Astrocyte (in vitro differentiated cells and primary cell): ENCODE measurements at regions not wholly inside any gene's neighbourhood (a gene's known extent, or its start where the extent isn't known, plus 50 kb on each side); places are given as distances from the start of the nearest gene placed in this dataset.

ENCODE experiments used
- DNase-seq: peaks from one replicate; pipeline ENCODE4 v3.0.0-alpha.2; 2010; ENCODE audit warnings: low read depth
- FAIRE-seq: peaks from 2 replicates; lab custom pipeline; 2011; peaks lifted over from hg19 to GRCh38; lab: Jason Lieb, UNC
- H2AFZ ChIP-seq: 2 replicates; pipeline ENCODE4 v1.6.0; 2012; ENCODE audit warnings: low read depth, low read length, inconsistent platforms
- H3K27ac ChIP-seq: 2 replicates; pipeline ENCODE4 v1.5.1; 2011; ENCODE audit warnings: low read depth, low read length, inconsistent platforms
- H3K27me3 ChIP-seq: 2 replicates; pipeline ENCODE4 v1.6.0; 2011; ENCODE audit warnings: low read length, inconsistent platforms; ENCODE audit not compliant: insufficient read depth
- H3K36me3 ChIP-seq: 2 replicates; pipeline ENCODE4 v1.5.1; 2011; ENCODE audit warnings: low read length, inconsistent platforms; ENCODE audit not compliant: insufficient read depth
- H3K4me1 ChIP-seq: 2 replicates; pipeline ENCODE4 v1.5.1; 2011; ENCODE audit warnings: low read length, inconsistent platforms; ENCODE audit not compliant: insufficient read depth
- H3K4me2 ChIP-seq: 2 replicates; pipeline ENCODE4 v1.6.0; 2012; ENCODE audit warnings: low read length, inconsistent platforms
- H3K4me3 ChIP-seq: 2 replicates; pipeline ENCODE4 v1.5.1; 2011; ENCODE audit warnings: low read depth, mild to moderate bottlenecking, low read length, inconsistent platforms; ENCODE audit not compliant: insufficient read depth
- H3K79me2 ChIP-seq: 2 replicates; pipeline ENCODE4 v1.6.0; 2012; ENCODE audit warnings: mild to moderate bottlenecking, low read length, inconsistent platforms; ENCODE audit not compliant: insufficient read depth
- H3K9ac ChIP-seq: 2 replicates; pipeline ENCODE4 v1.6.0; 2012; ENCODE audit warnings: mild to moderate bottlenecking, low read length, inconsistent platforms
- H3K9me3 ChIP-seq: 2 replicates; pipeline ENCODE4 v1.5.1; 2012; ENCODE audit warnings: low read depth, mild to moderate bottlenecking, low read length, inconsistent platforms; ENCODE audit not compliant: insufficient read depth
- H4K20me1 ChIP-seq: 2 replicates; pipeline ENCODE4 v1.6.0; 2012; ENCODE audit warnings: low read length, inconsistent platforms; ENCODE audit not compliant: insufficient read depth
- H3K27ac Mint-ChIP-seq: one replicate; pipeline ENCODE4 v1.8.0; 2021; ENCODE audit warnings: mild to moderate bottlenecking, mixed read lengths; ENCODE audit not compliant: unreplicated experiment
- H3K27me3 Mint-ChIP-seq: one replicate; pipeline ENCODE4 v1.8.0; 2021; ENCODE audit warnings: low read depth, mixed read lengths; ENCODE audit not compliant: unreplicated experiment
- H3K36me3 Mint-ChIP-seq: one replicate; pipeline ENCODE4 v1.8.0; 2021; ENCODE audit warnings: low read depth, mixed read lengths; ENCODE audit not compliant: unreplicated experiment
- H3K4me1 Mint-ChIP-seq: one replicate; pipeline ENCODE4 v1.8.0; 2021; ENCODE audit warnings: low read depth, mixed read lengths; ENCODE audit not compliant: unreplicated experiment
- H3K4me3 Mint-ChIP-seq: one replicate; pipeline ENCODE4 v1.8.0; 2021; ENCODE audit warnings: mild to moderate bottlenecking, moderate library complexity, mixed read lengths; ENCODE audit not compliant: unreplicated experiment
- H3K9me3 Mint-ChIP-seq: one replicate; pipeline ENCODE4 v1.8.0; 2021; ENCODE audit warnings: mild to moderate bottlenecking, mixed read lengths; ENCODE audit not compliant: unreplicated experiment
- EZH2 ChIP-seq: IDR thresholded peaks from 2 replicates; pipeline ENCODE4 v1.6.1; 2012; ENCODE audit warnings: mild to moderate bottlenecking, low read length, inconsistent platforms; ENCODE audit not compliant: insufficient read depth
- TF ChIP-seq, protein P1 (sequence below): IDR thresholded peaks from 2 replicates; pipeline ENCODE4 v1.5.1; 2011; ENCODE audit warnings: low read depth, mild to moderate bottlenecking, inconsistent platforms, low read length, moderate library complexity; ENCODE audit not compliant: insufficient read depth

DNA sequence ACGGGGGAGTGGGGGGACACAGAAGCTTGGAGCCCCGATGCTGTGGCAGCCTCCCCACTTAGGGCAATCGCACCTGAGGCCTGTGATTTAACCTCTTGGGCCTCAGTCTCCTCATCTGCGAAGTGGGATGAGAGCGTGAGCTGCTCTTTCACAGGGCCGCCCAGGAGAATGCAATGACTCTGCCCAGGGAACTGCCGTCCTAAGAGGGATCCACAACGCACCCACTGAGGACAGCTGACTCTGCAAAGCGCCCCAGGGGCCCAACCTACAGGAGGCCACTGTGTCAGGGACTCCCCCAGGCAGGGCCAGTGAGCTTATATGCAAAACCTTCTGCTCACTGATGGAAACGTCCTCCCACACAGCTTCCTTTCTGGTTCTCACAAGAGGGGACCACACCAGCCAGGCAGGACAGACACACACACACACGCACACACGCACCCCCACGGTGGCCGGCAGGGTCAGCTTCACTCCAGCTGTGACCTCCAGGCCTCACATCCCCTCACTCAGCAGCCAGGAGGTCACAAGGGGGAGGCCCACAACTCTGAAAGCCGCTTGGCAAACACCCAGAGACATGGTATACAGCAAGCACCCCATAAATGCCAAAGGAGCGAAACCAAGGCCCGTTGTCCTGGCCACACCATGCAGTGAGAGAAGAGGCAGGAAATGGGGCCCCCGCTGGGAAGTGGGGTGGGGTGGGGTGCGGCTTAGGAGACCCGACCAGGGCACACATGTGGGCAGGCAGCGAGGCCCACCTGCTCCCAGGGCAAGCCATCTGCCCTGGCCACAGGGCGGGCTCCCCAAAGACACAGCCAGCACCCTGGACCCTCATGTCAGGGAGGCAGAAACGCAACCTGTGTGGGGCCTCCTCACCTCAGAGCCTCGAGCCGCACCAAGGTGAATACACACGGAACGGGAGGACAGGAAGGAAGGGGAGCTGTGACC, 73.3 kb downstream of the NCOR2 start:
- no peak overlapping the region for H2AFZ ChIP-seq
- Mint-ChIP-seq H3K4me1 (peaks cover 38% of the 10 kb centered on the region), H3K36me3 (peaks cover 21% of the 10 kb centered on the region), H3K27me3 (no peaks in the 10 kb centered on the region), H3K4me3 (no peak overlapping the region), H3K9me3 (no peaks in the 10 kb centered on the region), H3K27ac (no peak overlapping the region)
- peaks cover 100% of the 10 kb centered on the region for H4K20me1 ChIP-seq
- peaks cover 25% of the 10 kb centered on the region for H3K4me1 ChIP-seq
- H3K9me3 ChIP-seq: no peaks in the 10 kb centered on the region
- TF ChIP-seq EZH2: no peak
- TF ChIP-seq, protein P1, sequence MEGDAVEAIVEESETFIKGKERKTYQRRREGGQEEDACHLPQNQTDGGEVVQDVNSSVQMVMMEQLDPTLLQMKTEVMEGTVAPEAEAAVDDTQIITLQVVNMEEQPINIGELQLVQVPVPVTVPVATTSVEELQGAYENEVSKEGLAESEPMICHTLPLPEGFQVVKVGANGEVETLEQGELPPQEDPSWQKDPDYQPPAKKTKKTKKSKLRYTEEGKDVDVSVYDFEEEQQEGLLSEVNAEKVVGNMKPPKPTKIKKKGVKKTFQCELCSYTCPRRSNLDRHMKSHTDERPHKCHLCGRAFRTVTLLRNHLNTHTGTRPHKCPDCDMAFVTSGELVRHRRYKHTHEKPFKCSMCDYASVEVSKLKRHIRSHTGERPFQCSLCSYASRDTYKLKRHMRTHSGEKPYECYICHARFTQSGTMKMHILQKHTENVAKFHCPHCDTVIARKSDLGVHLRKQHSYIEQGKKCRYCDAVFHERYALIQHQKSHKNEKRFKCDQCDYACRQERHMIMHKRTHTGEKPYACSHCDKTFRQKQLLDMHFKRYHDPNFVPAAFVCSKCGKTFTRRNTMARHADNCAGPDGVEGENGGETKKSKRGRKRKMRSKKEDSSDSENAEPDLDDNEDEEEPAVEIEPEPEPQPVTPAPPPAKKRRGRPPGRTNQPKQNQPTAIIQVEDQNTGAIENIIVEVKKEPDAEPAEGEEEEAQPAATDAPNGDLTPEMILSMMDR: no peak
- no peak overlapping the region for H3K4me3 ChIP-seq
- H3K79me2 ChIP-seq: peaks cover 99% of the 10 kb centered on the region
- H3K9ac ChIP-seq: no peak overlapping the region
- H3K36me3 ChIP-seq: peaks cover 9% of the 10 kb centered on the region
- DNase-seq: no peak
- H3K4me2 ChIP-seq: no peak overlapping the region
- no peak for FAIRE-seq
- H3K27ac ChIP-seq: no peak overlapping the region
- no peaks in the 10 kb centered on the region for H3K27me3 ChIP-seq

DNA sequence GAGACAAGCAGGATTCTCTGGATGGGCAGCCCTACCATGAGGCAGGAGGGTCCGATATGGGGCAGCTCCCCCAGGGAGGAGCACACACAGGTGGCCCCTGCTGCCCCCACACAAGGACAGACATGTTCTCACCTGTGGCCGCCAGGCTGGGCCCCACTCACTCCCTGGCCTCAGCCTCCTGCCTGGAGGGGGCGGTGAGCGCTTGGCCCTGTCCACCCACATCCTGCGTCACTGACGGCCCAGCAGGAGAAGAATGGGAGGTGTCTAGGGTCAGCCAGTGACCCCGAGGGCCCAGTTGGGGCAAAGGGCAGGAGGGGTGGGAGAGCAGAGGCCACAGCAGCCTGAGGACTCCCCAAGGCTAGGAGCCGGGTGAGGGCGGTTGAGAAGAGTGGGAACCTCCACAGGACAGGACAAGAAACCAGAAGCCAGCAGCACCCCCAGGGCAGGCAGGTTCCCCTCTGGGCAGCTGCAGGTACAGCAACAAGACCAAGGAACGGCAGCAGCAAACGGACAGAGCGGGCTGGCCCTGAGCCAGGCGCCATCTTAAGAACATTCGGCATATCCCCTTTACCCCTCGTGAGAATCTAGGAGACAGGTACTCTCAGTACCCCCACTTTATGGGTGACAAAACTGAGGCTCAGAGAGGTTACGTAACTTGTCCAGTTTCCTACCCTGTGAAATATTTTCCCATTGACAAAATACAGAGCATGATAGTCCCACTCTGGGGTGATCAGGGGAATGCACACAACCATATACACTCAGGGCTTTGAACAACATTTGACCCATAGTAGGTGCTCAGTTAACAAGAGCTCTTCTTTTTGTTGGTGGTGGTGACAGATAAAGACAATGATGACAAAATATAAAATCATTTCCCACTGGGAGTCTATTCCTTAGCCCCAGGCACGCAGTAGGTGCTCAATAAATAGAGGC, 74.3 kb downstream of the NCOR2 start:
- FAIRE-seq: no peak
- no peak overlapping the region for H3K27ac ChIP-seq

More for the DNA sequence above, 74.3 kb downstream of the NCOR2 start:
- Histone ChIP-seq H4K20me1 (peaks cover 100% of the 10 kb centered on the region), H3K9me3 (no peaks in the 10 kb centered on the region), H3K9ac (no peak overlapping the region), H3K4me1 (peaks cover 16% of the 10 kb centered on the region), H3K36me3 (peaks cover 10% of the 10 kb centered on the region), H3K79me2 (peaks cover 99% of the 10 kb centered on the region), H3K27me3 (no peaks in the 10 kb centered on the region), H2AFZ (no peak overlapping the region), H3K4me3 (no peak overlapping the region), H3K4me2 (no peak overlapping the region)
- H3K4me3 Mint-ChIP-seq: no peak overlapping the region
- no peaks in the 10 kb centered on the region for H3K9me3 Mint-ChIP-seq
- DNase-seq: no peak
- peaks cover 30% of the 10 kb centered on the region for H3K4me1 Mint-ChIP-seq
- H3K27ac Mint-ChIP-seq: no peak overlapping the region
- peaks cover 19% of the 10 kb centered on the region for H3K36me3 Mint-ChIP-seq
- no peaks in the 10 kb centered on the region for H3K27me3 Mint-ChIP-seq
- TF ChIP-seq, protein P1: no peak
- TF ChIP-seq EZH2: no peak
